ENCODE measurements at regions not wholly inside any gene's neighbourhood (a gene's known extent, or its start where the extent isn't known, plus 50 kb on each side); places are given as distances from the start of the nearest gene placed in this dataset.

DNA sequence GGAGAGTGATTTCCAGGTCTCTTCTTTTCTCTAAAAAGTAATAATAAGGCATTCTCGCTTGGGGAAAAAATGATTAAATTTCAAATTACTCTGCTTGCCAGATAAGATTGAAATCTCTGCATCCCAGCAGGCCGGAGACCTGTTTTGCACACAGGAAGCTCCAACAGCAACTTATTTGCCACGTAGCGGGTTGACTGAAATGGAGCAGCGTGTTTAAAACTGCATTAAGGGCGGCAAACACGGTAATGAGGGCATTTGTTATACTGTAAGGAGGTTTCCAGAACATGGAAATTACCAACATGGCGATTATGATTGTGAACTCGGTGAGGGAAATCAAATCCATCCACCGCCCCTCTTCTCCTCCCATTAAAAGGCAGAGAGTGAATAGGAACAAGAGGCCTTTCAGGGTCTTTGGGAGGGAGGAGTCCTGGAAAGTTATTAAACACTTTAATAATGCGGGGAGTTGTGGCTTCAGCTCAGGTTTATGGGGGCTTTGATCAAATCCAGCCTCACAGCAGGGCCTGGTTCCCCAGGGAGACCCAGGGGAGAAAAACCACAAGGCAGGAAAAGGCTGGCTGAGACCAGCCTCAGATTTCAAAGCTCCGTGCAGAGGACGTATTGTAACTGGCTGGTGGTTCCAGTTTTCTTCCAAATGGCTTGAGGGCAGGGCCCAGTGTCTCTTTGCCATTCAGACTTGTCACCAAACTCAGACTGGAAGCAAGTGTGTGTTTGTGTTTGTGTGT, 242.3 kb downstream of the TLE3 start:
- no peak for TF ChIP-seq CTCF (conservative IDR thresholded peaks at IDR 0.05 in 1 of 2, IDR thresholded peaks at IDR 0.05 in 1 of 2; ENCODE audit: low read depth in 1 of 2, low read length in 2 of 2)
- no peak for TF ChIP-seq EZH2 (IDR thresholded peaks at IDR 0.05; ENCODE audit: low read length, missing control alignments)
